ENCODE measurements at regions not wholly inside any gene's neighbourhood (a gene's known extent, or its start where the extent isn't known, plus 50 kb on each side); places are given as distances from the start of the nearest gene placed in this dataset.
"Not testable (repeated sequence)": the region's sequence is repeated elsewhere in the genome, so short reads cannot be mapped to it uniquely, and the experiment has no call there.

- no peak for DNase-seq (ENCODE audit: low read depth in 4 of 4, low spot score in 3 of 4)
Measured at GRCh38 chr11:106551744-106552673, 466.3 kb downstream of the GUCY1A2 start.

GRCh38 chr11:106552694-106553203 is 465.5 kb downstream of the GUCY1A2 start:
- DNase-seq (ENCODE audit: low read depth in 4 of 4, low spot score in 3 of 4): no peak

- DNase-seq (ENCODE audit: low read depth in 4 of 4, low spot score in 3 of 4): no peak
Measured at GRCh38 chr11:106553304-106553703, 465.0 kb downstream of the GUCY1A2 start.

GRCh38 chr11:106555566-106556250 is 462.6 kb downstream of the GUCY1A2 start:
- not testable (repeated sequence) for DNase-seq (ENCODE audit: low read depth in 4 of 4, low spot score in 3 of 4)

GRCh38 chr11:106565326-106565725 is 452.9 kb downstream of the GUCY1A2 start:
- no peak for DNase-seq (ENCODE audit: low read depth in 4 of 4, low spot score in 3 of 4)

- no peak for DNase-seq (ENCODE audit: low read depth in 4 of 4, low spot score in 3 of 4)
Measured at GRCh38 chr11:106568632-106569031, 449.6 kb downstream of the GUCY1A2 start.

GRCh38 chr11:106577384-106577783 is 440.9 kb downstream of the GUCY1A2 start:
- DNase-seq (ENCODE audit: low read depth in 4 of 4, low spot score in 3 of 4): not testable (repeated sequence)

GRCh38 chr11:106581399-106581798 is 436.9 kb downstream of the GUCY1A2 start:
- no peak for DNase-seq (ENCODE audit: low read depth in 4 of 4, low spot score in 3 of 4)

GRCh38 chr11:106585061-106585460 is 433.2 kb downstream of the GUCY1A2 start:
- no peak for DNase-seq (ENCODE audit: low read depth in 4 of 4, low spot score in 3 of 4)

GRCh38 chr11:106594751-106595351 is 423.4 kb downstream of the GUCY1A2 start:
- DNase-seq (ENCODE audit: low read depth in 4 of 4, low spot score in 3 of 4): peak in 1 of 4 donors; percentile 8

GRCh38 chr11:106601684-106602297 is 416.5 kb downstream of the GUCY1A2 start:
- no peak for DNase-seq (ENCODE audit: low read depth in 4 of 4, low spot score in 3 of 4)

GRCh38 chr11:106608677-106609076 is 409.6 kb downstream of the GUCY1A2 start:
- no peak for DNase-seq (ENCODE audit: low read depth in 4 of 4, low spot score in 3 of 4)

- no peak for DNase-seq (ENCODE audit: low read depth in 4 of 4, low spot score in 3 of 4)
Measured at GRCh38 chr11:106614262-106614661, 404.0 kb downstream of the GUCY1A2 start.

- no peak for DNase-seq (ENCODE audit: low read depth in 4 of 4, low spot score in 3 of 4)
Measured at GRCh38 chr11:106619320-106619990, 398.8 kb downstream of the GUCY1A2 start.

- no peak for DNase-seq (ENCODE audit: low read depth in 4 of 4, low spot score in 3 of 4)
Measured at GRCh38 chr11:106621484-106621883, 396.8 kb downstream of the GUCY1A2 start.

Measured in right renal pelvis (tissue), 4 donors.